ENCODE measurements at regions not wholly inside any gene's neighbourhood (a gene's known extent, or its start where the extent isn't known, plus 50 kb on each side); places are given as distances from the start of the nearest gene placed in this dataset.

DNA sequence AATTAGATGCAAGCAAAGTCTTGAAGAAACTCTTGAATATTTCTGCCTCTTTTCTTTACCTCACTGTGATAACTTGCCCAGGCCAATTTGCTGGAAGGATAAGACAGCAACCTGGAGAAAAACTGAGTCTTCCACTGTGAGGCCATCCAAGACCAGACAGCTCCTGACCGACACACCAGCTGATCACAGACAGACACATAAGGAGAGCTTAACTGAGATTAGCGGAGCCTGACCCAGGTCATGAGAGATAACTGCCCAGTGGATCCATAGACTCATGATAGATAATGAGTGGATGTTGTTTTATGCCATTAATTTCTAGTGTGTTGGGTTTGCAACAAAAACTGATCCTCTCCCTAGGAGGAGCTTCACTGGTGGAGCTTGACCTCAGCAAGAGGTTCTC lies 64.4 kb upstream of the NOX3 start:
- H3K9me3 ChIP-seq = no peaks in the 10 kb centered on the region
- H3K27ac ChIP-seq = no peak overlapping the region
- H3K4me1 ChIP-seq (ENCODE audit: control insufficient read depth in 1 of 2, insufficient read depth in 1 of 2, low read depth in 1 of 2, low read length in 1 of 2) = no peaks in the 10 kb centered on the region
- no peak overlapping the region for H3K4me3 ChIP-seq (ENCODE audit: low read depth in 1 of 2, low read length in 1 of 2)
- no peaks in the 10 kb centered on the region for H3K27me3 ChIP-seq
- TF ChIP-seq, protein P1, sequence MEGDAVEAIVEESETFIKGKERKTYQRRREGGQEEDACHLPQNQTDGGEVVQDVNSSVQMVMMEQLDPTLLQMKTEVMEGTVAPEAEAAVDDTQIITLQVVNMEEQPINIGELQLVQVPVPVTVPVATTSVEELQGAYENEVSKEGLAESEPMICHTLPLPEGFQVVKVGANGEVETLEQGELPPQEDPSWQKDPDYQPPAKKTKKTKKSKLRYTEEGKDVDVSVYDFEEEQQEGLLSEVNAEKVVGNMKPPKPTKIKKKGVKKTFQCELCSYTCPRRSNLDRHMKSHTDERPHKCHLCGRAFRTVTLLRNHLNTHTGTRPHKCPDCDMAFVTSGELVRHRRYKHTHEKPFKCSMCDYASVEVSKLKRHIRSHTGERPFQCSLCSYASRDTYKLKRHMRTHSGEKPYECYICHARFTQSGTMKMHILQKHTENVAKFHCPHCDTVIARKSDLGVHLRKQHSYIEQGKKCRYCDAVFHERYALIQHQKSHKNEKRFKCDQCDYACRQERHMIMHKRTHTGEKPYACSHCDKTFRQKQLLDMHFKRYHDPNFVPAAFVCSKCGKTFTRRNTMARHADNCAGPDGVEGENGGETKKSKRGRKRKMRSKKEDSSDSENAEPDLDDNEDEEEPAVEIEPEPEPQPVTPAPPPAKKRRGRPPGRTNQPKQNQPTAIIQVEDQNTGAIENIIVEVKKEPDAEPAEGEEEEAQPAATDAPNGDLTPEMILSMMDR (IDR thresholded peaks at IDR 0.05) = no peak
- no peaks in the 10 kb centered on the region for H3K36me3 ChIP-seq

DNA sequence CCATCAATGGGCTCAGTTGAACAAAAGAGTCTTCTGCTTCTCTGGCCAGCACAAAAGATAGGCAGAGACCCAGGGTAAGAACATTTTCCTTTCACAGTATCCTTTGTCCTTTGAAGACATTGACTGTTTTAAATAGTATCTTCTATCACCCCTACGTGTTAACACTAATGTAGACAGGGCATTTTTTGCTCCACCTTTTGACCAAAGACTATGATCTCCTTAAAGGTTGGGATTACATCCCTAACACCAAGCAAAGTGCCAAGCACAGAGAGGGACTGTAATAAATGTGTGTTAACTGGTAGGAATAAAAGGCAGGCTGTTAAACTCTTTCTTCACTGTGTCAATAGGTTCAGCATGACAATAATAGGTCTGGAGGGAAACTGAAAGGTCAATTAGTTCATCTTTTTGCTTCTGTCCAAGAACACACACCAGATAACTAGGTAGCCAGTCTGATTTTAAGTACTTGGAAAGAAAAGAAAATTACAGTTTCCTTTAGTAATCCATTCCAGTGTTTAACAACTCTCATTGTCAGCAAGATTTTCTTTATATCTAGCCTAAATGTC lies 63.6 kb upstream of the NOX3 start:
- no peaks in the 10 kb centered on the region for H3K27me3 ChIP-seq
- H3K4me3 ChIP-seq (ENCODE audit: low read depth in 1 of 2, low read length in 1 of 2) = no peak overlapping the region
- H3K27ac ChIP-seq = no peak overlapping the region
- no peaks in the 10 kb centered on the region for H3K36me3 ChIP-seq
- no peaks in the 10 kb centered on the region for H3K4me1 ChIP-seq (ENCODE audit: control insufficient read depth in 1 of 2, insufficient read depth in 1 of 2, low read depth in 1 of 2, low read length in 1 of 2)
- TF ChIP-seq, protein P1 (IDR thresholded peaks at IDR 0.05) = no peak
- no peaks in the 10 kb centered on the region for H3K9me3 ChIP-seq

DNA sequence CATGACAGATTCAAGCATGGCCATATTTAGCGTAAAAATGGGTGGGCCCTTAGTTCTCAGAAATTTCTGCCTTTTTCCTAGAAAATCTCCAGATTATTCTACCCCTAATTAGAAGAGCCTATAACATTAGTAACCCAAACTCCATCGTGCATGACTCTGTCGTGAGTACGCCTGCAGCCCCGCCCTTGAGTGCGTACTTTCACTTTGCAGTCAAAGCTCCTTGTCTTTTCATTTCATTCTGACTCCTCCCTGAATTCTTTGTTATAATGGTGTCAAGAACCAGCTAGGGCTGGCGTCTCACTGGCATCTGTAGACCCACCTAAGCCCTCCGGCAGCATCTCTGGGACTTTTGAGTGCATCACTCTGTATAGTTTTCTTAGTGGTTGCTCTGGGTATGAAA lies 61.7 kb upstream of the NOX3 start:
- Histone ChIP-seq H3K27me3 (no peaks in the 10 kb centered on the region), H3K27ac (no peak overlapping the region), H3K9me3 (no peaks in the 10 kb centered on the region), H3K4me3 (ENCODE audit: low read depth in 1 of 2, low read length in 1 of 2) (no peak overlapping the region), H3K36me3 (no peaks in the 10 kb centered on the region), H3K4me1 (ENCODE audit: control insufficient read depth in 1 of 2, insufficient read depth in 1 of 2, low read depth in 1 of 2, low read length in 1 of 2) (no peaks in the 10 kb centered on the region)
- TF ChIP-seq, protein P1 (IDR thresholded peaks at IDR 0.05) = no peak

DNA sequence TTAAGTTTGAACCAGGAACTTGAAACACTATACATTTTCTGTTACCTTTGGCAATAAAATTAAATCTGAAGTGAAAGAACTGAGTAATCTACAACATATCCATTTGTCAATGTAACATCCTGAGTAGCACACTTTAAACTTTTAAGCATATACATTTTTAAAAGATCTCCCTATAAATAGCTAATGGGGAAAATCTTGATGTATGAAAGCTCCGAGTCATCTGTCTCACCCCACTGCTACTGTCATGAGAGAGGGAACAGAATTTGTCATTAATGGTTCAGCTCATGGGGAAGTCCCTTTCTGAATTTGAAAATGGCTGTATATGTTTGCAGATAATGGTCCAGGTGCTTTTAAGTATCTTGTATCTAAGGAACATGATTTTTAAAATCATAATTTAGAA lies 55.2 kb upstream of the NOX3 start:
- TF ChIP-seq, protein P1 (IDR thresholded peaks at IDR 0.05) = no peak
- Histone ChIP-seq H3K27me3 (no peaks in the 10 kb centered on the region), H3K9me3 (no peaks in the 10 kb centered on the region), H3K4me1 (ENCODE audit: control insufficient read depth in 1 of 2, insufficient read depth in 1 of 2, low read depth in 1 of 2, low read length in 1 of 2) (no peaks in the 10 kb centered on the region), H3K4me3 (ENCODE audit: low read depth in 1 of 2, low read length in 1 of 2) (no peak overlapping the region), H3K36me3 (no peaks in the 10 kb centered on the region), H3K27ac (no peak overlapping the region)

DNA sequence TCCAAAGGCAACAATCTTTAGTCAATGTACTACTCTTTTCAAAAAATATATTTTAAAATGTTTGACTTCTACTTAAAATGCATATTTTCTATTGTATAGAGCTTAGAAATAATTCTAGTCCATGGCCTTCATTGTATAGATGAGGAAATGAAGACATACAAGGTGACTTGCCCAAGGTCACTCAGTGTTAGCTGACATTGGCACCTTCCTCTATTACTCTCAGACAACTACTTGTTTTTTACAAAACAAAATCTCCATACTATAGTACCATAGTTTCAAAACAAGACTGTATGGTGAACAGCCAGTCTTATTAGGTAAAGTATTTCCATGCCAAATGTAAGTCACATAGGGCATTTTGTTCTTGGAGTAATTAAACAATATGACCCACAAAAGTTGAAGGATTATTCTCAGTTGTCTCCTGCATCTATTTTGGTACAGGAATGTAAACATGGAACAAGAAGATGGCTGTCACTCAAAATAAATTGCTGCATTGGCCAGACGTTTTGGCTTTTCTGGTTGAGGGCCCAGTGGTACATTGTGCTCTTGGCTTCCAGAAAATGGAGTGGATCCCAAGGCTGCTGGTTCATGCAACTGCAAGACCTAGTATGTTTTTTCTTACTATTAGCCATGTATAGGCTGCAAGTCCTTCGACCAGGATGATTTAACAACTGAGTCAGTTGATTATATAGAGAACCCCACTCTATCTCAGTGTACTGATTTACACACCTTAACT lies 54.3 kb upstream of the NOX3 start:
- TF ChIP-seq, protein P1 (IDR thresholded peaks at IDR 0.05) = no peak
- H3K4me3 ChIP-seq (ENCODE audit: low read depth in 1 of 2, low read length in 1 of 2) = no peak overlapping the region
- no peak overlapping the region for H3K27ac ChIP-seq
- no peaks in the 10 kb centered on the region for H3K9me3 ChIP-seq
- no peaks in the 10 kb centered on the region for H3K4me1 ChIP-seq (ENCODE audit: control insufficient read depth in 1 of 2, insufficient read depth in 1 of 2, low read depth in 1 of 2, low read length in 1 of 2)
- no peaks in the 10 kb centered on the region for H3K27me3 ChIP-seq
- no peaks in the 10 kb centered on the region for H3K36me3 ChIP-seq
